IPS-20b (cell line): ENCODE measurements at regions not wholly inside any gene's neighbourhood (a gene's known extent, or its start where the extent isn't known, plus 50 kb on each side); places are given as distances from the start of the nearest gene placed in this dataset.
A peak's percentile ranks its signal among the peaks of the same experiment; 100 is the strongest.

Experiments used
- H3K27ac ChIP-seq: one replicate; pipeline ENCODE4 v1.5.1; 2013; ENCODE audit warnings: low read length
- H3K27me3 ChIP-seq: 2 replicates; pipeline ENCODE4 v1.6.1; 2013; ENCODE audit warnings: mild to moderate bottlenecking, low read length, inconsistent platforms; ENCODE audit not compliant: insufficient read depth
- H3K36me3 ChIP-seq: 2 replicates; pipeline ENCODE4 v1.6.1; 2013; ENCODE audit warnings: low read depth, mild to moderate bottlenecking, inconsistent platforms, low read length, moderate library complexity; ENCODE audit not compliant: insufficient read depth
- H3K4me1 ChIP-seq: 2 replicates; pipeline ENCODE4 v1.6.1; 2013; ENCODE audit warnings: mild to moderate bottlenecking, control low read depth, inconsistent platforms, low read length, moderate library complexity; ENCODE audit not compliant: insufficient read depth
- H3K4me3 ChIP-seq: 2 replicates; pipeline ENCODE4 v1.5.1; 2013; ENCODE audit warnings: mild to moderate bottlenecking, low read length, inconsistent platforms
- H3K9ac ChIP-seq: 2 replicates; pipeline ENCODE4 v1.6.1; 2013; ENCODE audit warnings: low read depth, mild to moderate bottlenecking, inconsistent platforms, low read length, moderate library complexity
- H3K9me3 ChIP-seq: 2 replicates; pipeline ENCODE4 v1.6.1; 2013; ENCODE audit warnings: mild to moderate bottlenecking, low read depth, low read length, inconsistent platforms; ENCODE audit not compliant: insufficient read depth

DNA sequence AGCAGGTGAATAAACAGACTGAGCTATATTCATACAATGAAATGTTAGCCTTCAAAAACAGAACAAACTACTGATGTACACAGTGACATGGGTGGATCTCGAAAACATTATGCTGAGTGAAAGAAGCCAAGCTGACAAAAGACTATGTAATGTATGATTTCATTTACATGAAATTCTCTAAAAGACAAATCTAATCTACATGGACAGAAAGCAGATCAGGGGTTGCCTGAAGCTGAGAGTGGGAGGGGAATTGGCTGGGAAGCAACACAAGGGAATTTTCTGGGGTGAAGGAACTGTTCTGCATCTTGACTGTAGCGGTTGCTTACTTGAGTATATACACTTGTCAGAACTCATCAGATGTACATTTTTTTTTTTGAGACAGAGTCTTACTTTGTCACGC is 121.7 kb upstream of the SVIL start:
- H3K36me3 ChIP-seq: no peaks in the 10 kb centered on the region
- H3K4me3 ChIP-seq: no peak overlapping the region
- no peak overlapping the region for H3K9ac ChIP-seq
- no peak overlapping the region for H3K27ac ChIP-seq
- H3K4me1 ChIP-seq: peaks cover 11% of the 10 kb centered on the region; the same call in 1 of the 2 replicates
- H3K27me3 ChIP-seq: no peaks in the 10 kb centered on the region
- no peaks in the 10 kb centered on the region for H3K9me3 ChIP-seq

DNA sequence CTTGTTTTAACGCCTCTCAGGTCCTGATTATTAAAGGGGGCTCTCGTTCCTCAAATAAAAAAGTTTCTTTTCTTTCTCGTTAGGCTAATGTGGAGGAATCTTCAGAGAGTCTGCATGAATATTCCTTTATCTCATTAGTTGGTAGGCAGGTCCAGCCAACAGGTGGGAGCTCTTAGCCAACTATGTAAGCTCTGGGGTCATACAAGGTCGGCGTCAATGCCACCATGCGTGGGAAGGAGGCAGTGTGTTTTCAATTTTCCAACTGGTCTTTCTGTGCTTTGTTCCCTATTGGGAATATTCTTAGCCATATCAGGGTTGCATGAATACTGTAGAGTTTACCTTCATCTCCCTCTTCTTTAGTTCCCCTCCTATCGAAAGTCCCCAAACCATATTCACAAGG is 118.5 kb upstream of the SVIL start:
- H3K36me3 ChIP-seq: no peaks in the 10 kb centered on the region

DNA sequence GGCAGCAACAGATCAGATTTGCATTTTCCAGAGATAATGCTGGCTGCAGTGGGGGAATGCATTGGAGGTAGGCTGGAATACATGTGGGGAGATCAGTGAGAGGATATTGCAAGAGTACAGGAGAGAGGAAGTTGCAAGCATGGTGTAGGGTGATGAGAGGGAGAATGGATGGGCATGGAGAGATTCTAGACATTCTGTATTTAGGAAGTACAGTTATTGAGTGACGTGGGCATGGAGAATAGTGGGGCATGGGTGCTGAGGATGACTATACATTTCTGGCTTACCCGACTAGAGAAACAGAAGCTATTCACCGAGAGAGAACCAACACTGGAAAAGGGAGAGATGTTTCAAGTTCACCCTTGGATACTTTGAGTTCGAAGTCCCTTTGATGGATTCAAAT is 116.9 kb upstream of the SVIL start:
- Histone ChIP-seq H3K4me1 (peaks cover 8% of the 10 kb centered on the region; the same call in 1 of the 2 replicates), H3K27ac (no peak overlapping the region), H3K4me3 (no peak overlapping the region), H3K9ac (no peak overlapping the region), H3K9me3 (no peaks in the 10 kb centered on the region), H3K36me3 (no peaks in the 10 kb centered on the region), H3K27me3 (no peaks in the 10 kb centered on the region)

More for the DNA sequence above, 118.5 kb upstream of the SVIL start:
- H3K9me3 ChIP-seq: no peaks in the 10 kb centered on the region
- H3K9ac ChIP-seq: no peak overlapping the region
- no peak overlapping the region for H3K27ac ChIP-seq
- no peak overlapping the region for H3K4me3 ChIP-seq
- no peaks in the 10 kb centered on the region for H3K27me3 ChIP-seq
- H3K4me1 ChIP-seq: peaks cover 8% of the 10 kb centered on the region; the same call in 1 of the 2 replicates

DNA sequence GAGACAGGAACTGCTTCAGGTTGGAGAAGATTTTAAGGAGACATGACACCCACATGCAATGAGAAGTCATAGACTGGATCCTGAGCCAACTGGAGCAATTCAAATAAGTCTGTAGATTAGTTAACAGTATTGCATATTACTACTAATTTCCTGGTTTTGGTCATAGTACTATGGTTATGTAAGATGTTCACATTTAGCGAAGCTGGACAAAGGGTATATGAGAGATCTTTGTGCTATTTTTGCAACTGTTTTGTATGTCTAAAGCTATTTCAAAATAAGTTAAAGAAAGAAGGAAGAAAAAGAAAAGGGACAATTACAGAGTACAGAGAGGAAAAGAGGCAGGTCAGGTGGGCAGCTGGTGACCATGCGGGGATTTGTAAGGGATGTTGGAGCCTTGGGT is 116.5 kb upstream of the SVIL start:
- H3K9me3 ChIP-seq: no peaks in the 10 kb centered on the region
- no peak overlapping the region for H3K9ac ChIP-seq
- no peaks in the 10 kb centered on the region for H3K36me3 ChIP-seq
- H3K27ac ChIP-seq: no peak overlapping the region
- peaks cover 8% of the 10 kb centered on the region; the same call in 1 of the 2 replicates for H3K4me1 ChIP-seq
- no peaks in the 10 kb centered on the region for H3K27me3 ChIP-seq
- no peak overlapping the region for H3K4me3 ChIP-seq

DNA sequence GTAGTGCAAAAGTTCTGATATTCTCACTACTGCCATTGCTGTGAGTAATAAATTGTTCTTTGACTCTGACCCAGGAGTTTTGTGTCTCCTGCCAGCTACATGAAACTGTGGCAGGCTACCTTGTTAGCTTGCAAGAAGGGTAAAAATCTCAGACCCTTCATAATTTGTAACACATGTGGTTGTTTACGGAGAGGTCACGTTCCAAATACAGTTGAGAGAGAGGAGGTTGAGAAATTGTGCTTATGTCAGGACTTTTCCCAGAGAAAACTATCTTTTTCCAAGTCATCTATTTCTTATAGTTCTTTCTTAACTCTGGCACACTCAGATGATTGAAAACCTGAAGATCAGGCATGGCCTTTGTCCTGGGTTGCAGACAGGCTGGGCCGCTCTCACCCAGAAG is 114.4 kb upstream of the SVIL start:
- no peak overlapping the region for H3K4me3 ChIP-seq
- no peaks in the 10 kb centered on the region for H3K27me3 ChIP-seq
- H3K9me3 ChIP-seq: no peaks in the 10 kb centered on the region
- no peak overlapping the region for H3K27ac ChIP-seq
- no peaks in the 10 kb centered on the region for H3K4me1 ChIP-seq
- H3K36me3 ChIP-seq: no peaks in the 10 kb centered on the region
- no peak overlapping the region for H3K9ac ChIP-seq

DNA sequence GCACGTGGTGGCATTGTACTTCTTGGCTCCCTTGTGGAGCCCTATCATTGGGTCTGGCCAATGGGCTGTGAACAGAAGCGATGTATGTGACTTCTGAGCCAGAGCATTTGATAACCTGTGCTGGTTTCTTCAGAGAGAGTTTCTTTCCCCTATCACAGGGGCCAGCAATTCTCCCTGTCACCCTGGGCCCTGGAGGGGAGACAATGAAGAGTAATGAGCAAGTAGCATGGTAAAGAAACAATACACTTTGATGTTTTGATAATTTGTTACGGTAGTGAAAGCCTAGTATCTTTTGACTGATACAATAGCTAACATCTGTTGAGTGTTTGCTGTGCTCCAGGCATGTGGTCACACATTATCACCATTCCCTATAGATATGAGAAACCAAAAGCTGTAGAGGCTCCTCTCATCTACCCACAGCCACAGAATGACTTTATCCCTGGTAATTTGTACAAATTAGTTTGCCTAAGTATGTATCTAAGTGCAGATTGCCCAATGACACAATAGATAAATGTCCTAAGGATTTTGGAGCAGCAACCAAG is 113.4 kb upstream of the SVIL start:
- Histone ChIP-seq H3K4me1 (no peaks in the 10 kb centered on the region), H3K27me3 (no peaks in the 10 kb centered on the region), H3K9me3 (no peaks in the 10 kb centered on the region), H3K9ac (no peak overlapping the region), H3K4me3 (no peak overlapping the region), H3K27ac (no peak overlapping the region), H3K36me3 (no peaks in the 10 kb centered on the region)

DNA sequence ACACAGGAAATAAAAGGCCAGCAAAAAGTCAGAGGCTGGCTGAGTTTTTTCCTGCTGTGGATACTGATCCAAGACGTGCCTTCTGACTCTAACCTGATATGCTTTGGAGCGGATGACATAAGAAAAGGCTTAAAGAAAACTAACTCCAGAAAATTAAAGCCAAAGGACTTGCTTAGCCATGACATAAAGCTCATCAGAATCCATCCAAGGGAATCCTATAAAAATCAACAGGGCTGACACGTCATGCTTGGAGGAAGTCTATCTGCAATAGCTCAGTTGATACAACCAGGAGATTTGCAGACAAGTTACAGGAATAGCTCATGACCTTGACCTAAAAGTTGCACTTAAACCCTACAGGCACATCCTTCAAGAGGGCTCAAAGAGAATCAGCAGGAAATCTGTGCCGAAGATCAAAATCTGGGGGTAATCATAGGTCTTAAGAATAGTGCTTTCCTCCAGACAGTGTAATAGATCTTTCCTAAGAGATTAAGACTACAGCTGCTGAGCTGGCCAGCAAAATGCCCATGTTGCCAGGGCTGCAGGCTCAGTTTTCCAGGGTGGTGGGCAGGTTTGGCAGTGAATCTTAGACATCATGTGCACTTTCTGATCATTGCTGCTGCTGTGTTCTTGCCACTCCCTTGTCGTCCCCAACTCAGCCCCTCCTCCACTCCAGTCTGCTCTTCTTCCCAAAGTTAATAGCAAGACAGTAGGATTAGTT is 111.5 kb upstream of the SVIL start:
- H3K4me3 ChIP-seq: no peak overlapping the region
- no peak overlapping the region for H3K27ac ChIP-seq
- no peaks in the 10 kb centered on the region for H3K27me3 ChIP-seq
- H3K9me3 ChIP-seq: no peaks in the 10 kb centered on the region
- no peak overlapping the region for H3K9ac ChIP-seq
- no peaks in the 10 kb centered on the region for H3K4me1 ChIP-seq
- no peaks in the 10 kb centered on the region for H3K36me3 ChIP-seq

DNA sequence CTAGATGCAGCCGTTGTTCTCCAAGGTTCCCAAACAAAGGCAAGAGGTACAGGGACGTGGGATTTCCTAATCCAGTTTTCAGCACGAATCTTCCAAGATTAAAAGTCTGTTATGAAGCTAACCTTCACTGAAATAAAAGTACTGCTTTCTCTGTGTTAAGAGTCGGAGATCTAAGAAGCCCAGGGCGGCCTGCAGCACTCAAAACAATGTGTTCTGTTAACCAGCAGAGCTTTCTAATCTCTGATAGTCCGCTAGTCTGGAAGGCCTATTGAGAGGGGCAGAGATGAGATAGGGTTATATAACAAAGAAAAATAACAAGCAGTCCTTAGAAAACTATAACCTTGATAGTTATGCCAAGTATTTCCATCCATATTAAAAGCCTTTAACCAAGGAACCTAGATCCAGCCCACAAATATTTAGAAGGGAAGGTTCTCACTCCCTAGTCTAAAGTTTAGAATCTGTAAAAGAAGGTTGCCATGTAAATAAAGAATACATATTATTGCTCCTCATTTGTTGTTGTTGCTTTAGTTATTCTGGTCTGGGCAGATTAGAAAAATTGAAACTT is 106.3 kb upstream of the SVIL start:
- Histone ChIP-seq H3K9me3 (no peaks in the 10 kb centered on the region), H3K27me3 (peaks cover 23% of the 10 kb centered on the region), H3K36me3 (no peaks in the 10 kb centered on the region), H3K9ac (no peak overlapping the region), H3K4me3 (no peak overlapping the region), H3K4me1 (no peaks in the 10 kb centered on the region), H3K27ac (no peak overlapping the region)

DNA sequence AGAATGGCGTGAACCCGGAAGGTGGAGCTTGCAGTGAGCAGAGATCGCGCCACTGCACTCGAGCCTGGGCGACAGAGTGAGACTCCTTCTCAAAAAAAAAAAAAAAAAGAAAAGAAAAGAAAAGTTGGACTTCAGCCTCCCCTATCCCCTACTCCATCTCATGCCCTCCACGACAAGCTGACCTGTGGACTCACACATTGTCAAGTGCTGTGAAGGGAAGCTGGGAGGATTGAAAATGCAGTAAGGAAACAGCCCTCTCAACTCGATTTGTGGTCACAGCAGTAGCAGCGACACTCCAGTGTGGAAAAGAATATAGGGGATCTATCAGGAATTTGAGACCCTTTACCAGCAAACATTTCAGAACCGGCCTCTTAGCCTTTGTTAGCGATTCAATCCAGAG is 103.6 kb upstream of the SVIL start:
- no peak overlapping the region for H3K27ac ChIP-seq
- no peaks in the 10 kb centered on the region for H3K9me3 ChIP-seq
- no peaks in the 10 kb centered on the region for H3K36me3 ChIP-seq
- H3K4me1 ChIP-seq: peaks cover 5% of the 10 kb centered on the region
- no peak overlapping the region for H3K9ac ChIP-seq
- H3K4me3 ChIP-seq: no peak overlapping the region
- peaks cover 44% of the 10 kb centered on the region for H3K27me3 ChIP-seq

DNA sequence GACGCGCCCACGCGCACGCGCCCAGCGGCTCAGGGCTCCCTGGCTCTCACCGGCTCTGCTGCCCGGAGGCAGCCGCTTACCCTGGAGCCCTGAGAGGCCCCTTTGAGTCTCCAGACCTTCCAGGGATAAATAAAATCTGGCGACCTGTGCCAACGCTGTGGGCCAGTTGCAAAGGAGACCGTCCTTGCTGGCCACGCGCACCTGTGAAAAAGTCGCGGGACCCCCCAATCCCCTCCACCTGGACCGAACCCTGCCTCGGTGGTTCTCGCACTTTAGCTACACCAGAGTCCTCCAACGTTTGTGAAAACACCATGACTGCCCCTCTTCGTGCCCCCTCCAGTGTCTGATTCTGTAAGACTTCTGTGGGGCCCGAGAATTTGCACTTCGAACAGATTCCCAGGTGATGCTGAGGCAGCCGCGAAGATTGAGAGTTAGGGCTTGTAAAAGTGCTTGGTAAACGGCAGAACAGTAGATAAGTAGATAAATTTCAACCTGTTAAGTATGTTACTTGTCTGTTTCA is 102.4 kb upstream of the SVIL start:
- peaks cover 54% of the 10 kb centered on the region for H3K27me3 ChIP-seq
- 0 out of 2 replicates have a peak overlapping the region, but pooled peaks have one; percentile 39 for H3K9ac ChIP-seq

DNA sequence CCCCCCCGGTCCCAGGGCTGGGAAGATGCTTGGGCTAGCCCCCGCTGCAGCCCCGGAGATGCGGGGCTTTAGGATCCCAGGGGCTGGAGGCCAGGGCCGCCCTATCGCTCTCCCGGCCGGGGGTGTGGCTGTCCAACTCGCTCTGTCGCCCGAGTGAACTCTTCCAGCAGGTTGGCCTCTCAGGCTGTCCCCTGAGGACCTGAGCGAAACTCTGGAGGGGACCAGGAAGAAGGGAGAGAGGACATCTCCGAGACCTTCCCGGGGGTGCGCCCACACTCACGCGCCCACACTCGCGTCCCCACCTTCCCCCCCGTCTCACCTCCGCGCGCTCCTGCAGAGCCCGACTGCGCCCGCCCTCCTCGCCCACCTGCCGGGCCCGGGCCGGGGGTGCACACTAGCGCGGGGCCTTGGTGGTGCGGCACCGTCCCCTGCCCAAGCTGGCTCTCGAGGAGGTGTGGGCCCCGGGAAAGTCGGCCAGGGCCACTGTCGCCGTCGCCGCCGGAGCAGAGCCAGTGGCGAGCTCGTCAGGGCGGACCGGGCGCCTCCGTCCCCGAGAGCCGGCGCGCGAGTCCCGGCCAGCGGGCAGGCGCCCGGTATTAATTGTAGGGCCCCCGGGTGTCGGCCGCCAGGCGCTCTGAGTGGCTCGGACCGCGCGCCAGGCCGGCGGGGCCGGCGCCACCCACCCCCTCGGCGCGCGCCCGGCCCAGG is 101.7 kb upstream of the SVIL start:
- H3K36me3 ChIP-seq: no peaks in the 10 kb centered on the region
- no peak overlapping the region for H3K27ac ChIP-seq
- H3K4me1 ChIP-seq: peaks cover 10% of the 10 kb centered on the region
- no peaks in the 10 kb centered on the region for H3K9me3 ChIP-seq
- H3K27me3 ChIP-seq: peaks cover 54% of the 10 kb centered on the region
- peak overlapping the region; percentile 76 for H3K4me3 ChIP-seq
- no peak overlapping the region for H3K9ac ChIP-seq

More for the DNA sequence above, 102.4 kb upstream of the SVIL start:
- H3K36me3 ChIP-seq: no peaks in the 10 kb centered on the region
- H3K4me1 ChIP-seq: peaks cover 5% of the 10 kb centered on the region
- H3K4me3 ChIP-seq: peak overlapping the region; percentile 76
- no peaks in the 10 kb centered on the region for H3K9me3 ChIP-seq
- no peak overlapping the region for H3K27ac ChIP-seq
